CD4-positive, alpha-beta T cell treated with Interleukin-12 subunit alpha and Interleukin-12 subunit beta, for 1 hour (primary cell): ENCODE measurements at regions not wholly inside any gene's neighbourhood (a gene's known extent, or its start where the extent isn't known, plus 50 kb on each side); places are given as distances from the start of the nearest gene placed in this dataset.

Experiments
- DNase-seq: peaks from one replicate; pipeline ENCODE4 v3.0.0-alpha.2; 2020

- no peak for DNase-seq
Observed at GRCh38 chr4:166655705-166656104, 578.6 kb downstream of the SPOCK3 start.

GRCh38 chr4:166657261-166657660 is 577.0 kb downstream of the SPOCK3 start:
- no peak for DNase-seq

- no peak for DNase-seq
Observed at GRCh38 chr4:166658585-166658984, 575.7 kb downstream of the SPOCK3 start.

GRCh38 chr4:166662266-166662843 is 571.9 kb downstream of the SPOCK3 start:
- no peak for DNase-seq

- no peak for DNase-seq
Observed at GRCh38 chr4:166670341-166670740, 564.0 kb downstream of the SPOCK3 start.

- no peak for DNase-seq
Observed at GRCh38 chr4:166673911-166674310, 560.4 kb downstream of the SPOCK3 start.

- no peak for DNase-seq
Observed at GRCh38 chr4:166675411-166675810, 558.9 kb downstream of the SPOCK3 start.

- DNase-seq, result no peak
Observed at GRCh38 chr4:166680796-166681195, 553.5 kb downstream of the SPOCK3 start.

GRCh38 chr4:166682200-166682599 is 552.1 kb downstream of the SPOCK3 start:
- DNase-seq, result no peak
